ENCODE measurements at regions not wholly inside any gene's neighbourhood (a gene's known extent, or its start where the extent isn't known, plus 50 kb on each side); places are given as distances from the start of the nearest gene placed in this dataset.

- Histone ChIP-seq H3K9me3 (ENCODE audit: control insufficient read depth, low read length) (peaks cover 1% of the 10 kb centered on the region), H3K27ac (ENCODE audit: low read depth in 1 of 2, low read length in 2 of 2) (no peak overlapping the region), H3K27me3 (ENCODE audit: control insufficient read depth in 1 of 2, insufficient read depth in 2 of 2, low read length in 1 of 2) (no peaks in the 10 kb centered on the region), H3K4me1 (ENCODE audit: control insufficient read depth in 1 of 2, insufficient read depth in 2 of 2, low read length in 2 of 2) (no peaks in the 10 kb centered on the region), H3K4me3 (ENCODE audit: low read length in 2 of 2) (no peak overlapping the region), H3K36me3 (ENCODE audit: control insufficient read depth in 1 of 2, insufficient read depth in 2 of 2, low read length in 1 of 2) (no peaks in the 10 kb centered on the region)
- 58 to 59% methylated on average over 1 of the region's 1 CpG for WGBS, 2 donors
- intact Hi-C loops (cut with DNase I) = no loop called here
- ATAC-seq (ENCODE audit: low FRiP score) (no peak), DNase-seq (no peak)
Observed at GRCh38 chr18:51767293-51767692, 569.8 kb upstream of the MEX3C start.

DNA sequence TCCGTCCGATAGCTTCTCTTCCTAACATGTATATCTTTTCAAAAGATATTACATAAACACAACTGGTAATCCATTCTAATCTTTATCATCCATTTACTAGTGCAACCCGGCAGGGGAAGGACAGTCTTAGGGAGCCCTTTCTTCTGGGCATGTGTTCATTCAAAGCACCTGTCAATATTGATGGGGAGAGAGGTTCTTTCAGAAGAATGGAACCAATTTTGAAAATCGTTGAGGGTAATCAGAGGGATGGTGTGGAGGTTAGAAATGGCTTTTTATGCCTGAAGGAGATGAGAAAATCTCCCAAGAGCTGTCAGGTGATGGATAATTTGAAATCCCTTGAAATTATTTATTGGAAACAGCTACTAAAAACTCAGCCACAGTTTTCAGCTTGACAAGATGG lies 561.9 kb upstream of the DCC start:
- H3K9me3 ChIP-seq (ENCODE audit: control insufficient read depth, low read length) = no peaks in the 10 kb centered on the region
- ATAC-seq (ENCODE audit: low FRiP score) = no peak
- WGBS, 2 donors = 72% methylated on average over 4 of the region's 4 CpGs
- intact Hi-C loops (cut with DNase I) = no loop called here
- no peak for DNase-seq
- H3K4me3 ChIP-seq (ENCODE audit: low read length in 2 of 2) = no peak overlapping the region
- H3K36me3 ChIP-seq (ENCODE audit: control insufficient read depth in 1 of 2, insufficient read depth in 2 of 2, low read length in 1 of 2) = no peaks in the 10 kb centered on the region
- H3K27ac ChIP-seq (ENCODE audit: low read depth in 1 of 2, low read length in 2 of 2) = no peak overlapping the region
- no peaks in the 10 kb centered on the region for H3K4me1 ChIP-seq (ENCODE audit: control insufficient read depth in 1 of 2, insufficient read depth in 2 of 2, low read length in 2 of 2)
- no peaks in the 10 kb centered on the region for H3K27me3 ChIP-seq (ENCODE audit: control insufficient read depth in 1 of 2, insufficient read depth in 2 of 2, low read length in 1 of 2)

- ATAC-seq (ENCODE audit: low FRiP score) (no peak), DNase-seq (no peak)
- Histone ChIP-seq H3K4me3 (ENCODE audit: low read length in 2 of 2) (no peak overlapping the region), H3K9me3 (ENCODE audit: control insufficient read depth, low read length) (no peaks in the 10 kb centered on the region), H3K27me3 (ENCODE audit: control insufficient read depth in 1 of 2, insufficient read depth in 2 of 2, low read length in 1 of 2) (no peaks in the 10 kb centered on the region), H3K27ac (ENCODE audit: low read depth in 1 of 2, low read length in 2 of 2) (no peak overlapping the region), H3K36me3 (ENCODE audit: control insufficient read depth in 1 of 2, insufficient read depth in 2 of 2, low read length in 1 of 2) (no peaks in the 10 kb centered on the region), H3K4me1 (ENCODE audit: control insufficient read depth in 1 of 2, insufficient read depth in 2 of 2, low read length in 2 of 2) (no peaks in the 10 kb centered on the region)
- WGBS, 2 donors = 16 to 31% methylated on average over 1 of the region's 1 CpG
- intact Hi-C loops (cut with DNase I) = no loop called here
Observed at GRCh38 chr18:51789871-51790270, 550.1 kb upstream of the DCC start.

GRCh38 chr18:51801514-51801913 lies 538.5 kb upstream of the DCC start:
- no peak overlapping the region for H3K4me3 ChIP-seq (ENCODE audit: low read length in 2 of 2)
- no peaks in the 10 kb centered on the region for H3K36me3 ChIP-seq (ENCODE audit: control insufficient read depth in 1 of 2, insufficient read depth in 2 of 2, low read length in 1 of 2)
- DNase-seq (no peak), ATAC-seq (ENCODE audit: low FRiP score) (no peak)
- H3K9me3 ChIP-seq (ENCODE audit: control insufficient read depth, low read length) = no peaks in the 10 kb centered on the region
- 82 to 87% methylated on average over 1 of the region's 1 CpG for WGBS, 2 donors
- intact Hi-C loops (cut with DNase I) = no loop called here
- no peak overlapping the region for H3K27ac ChIP-seq (ENCODE audit: low read depth in 1 of 2, low read length in 2 of 2)
- no peaks in the 10 kb centered on the region for H3K27me3 ChIP-seq (ENCODE audit: control insufficient read depth in 1 of 2, insufficient read depth in 2 of 2, low read length in 1 of 2)
- H3K4me1 ChIP-seq (ENCODE audit: control insufficient read depth in 1 of 2, insufficient read depth in 2 of 2, low read length in 2 of 2) = no peaks in the 10 kb centered on the region

DNA sequence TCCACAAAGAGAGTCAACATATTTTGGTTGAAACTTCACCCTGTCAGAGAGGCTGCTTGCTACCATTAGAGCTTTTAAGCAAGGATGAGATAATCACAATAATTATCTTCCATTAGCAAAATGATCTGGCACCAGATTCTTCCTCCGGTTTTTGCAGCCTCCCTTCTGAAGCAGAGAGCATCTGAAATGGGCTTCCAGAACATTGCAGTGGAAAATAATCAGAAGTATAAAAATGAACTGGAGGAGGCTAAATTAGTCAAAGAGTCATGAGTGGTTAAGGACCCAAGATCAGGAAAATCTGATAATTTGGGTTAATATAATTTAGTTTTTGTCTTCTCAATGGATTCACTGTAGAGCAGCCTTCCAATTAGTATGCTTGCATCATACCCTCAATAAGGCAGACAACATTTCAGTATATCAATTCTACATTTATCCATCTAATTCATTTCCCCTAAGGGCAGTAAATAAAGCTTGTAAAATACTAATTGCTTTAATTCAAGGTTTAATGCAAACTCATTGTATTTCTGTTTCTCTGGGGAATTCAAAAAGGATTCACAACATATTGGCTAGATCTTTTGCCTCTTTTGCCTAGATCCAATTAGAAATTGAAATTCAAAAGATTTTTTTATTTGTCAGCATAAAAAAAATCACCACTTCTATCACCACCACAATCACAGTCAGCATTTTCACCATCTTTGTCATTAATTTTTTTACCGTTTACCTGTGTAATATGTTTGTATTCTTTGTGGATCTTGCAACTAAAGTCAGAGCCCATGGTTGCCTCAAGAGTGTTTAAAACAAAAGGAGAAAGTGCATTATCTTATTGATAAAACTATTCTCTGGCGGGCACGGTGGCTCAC lies 537.2 kb upstream of the DCC start:
- intact Hi-C loops (cut with DNase I) = no loop called here
- no peak for ATAC-seq (ENCODE audit: low FRiP score)
- no peak for DNase-seq
- Histone ChIP-seq H3K9me3 (ENCODE audit: control insufficient read depth, low read length) (no peaks in the 10 kb centered on the region), H3K36me3 (ENCODE audit: control insufficient read depth in 1 of 2, insufficient read depth in 2 of 2, low read length in 1 of 2) (no peaks in the 10 kb centered on the region), H3K27me3 (ENCODE audit: control insufficient read depth in 1 of 2, insufficient read depth in 2 of 2, low read length in 1 of 2) (no peaks in the 10 kb centered on the region), H3K27ac (ENCODE audit: low read depth in 1 of 2, low read length in 2 of 2) (no peak overlapping the region), H3K4me1 (ENCODE audit: control insufficient read depth in 1 of 2, insufficient read depth in 2 of 2, low read length in 2 of 2) (no peaks in the 10 kb centered on the region), H3K4me3 (ENCODE audit: low read length in 2 of 2) (no peak overlapping the region)
- 90 to 91% methylated on average over 4 of the region's 4 CpGs for WGBS, 2 donors

DNA sequence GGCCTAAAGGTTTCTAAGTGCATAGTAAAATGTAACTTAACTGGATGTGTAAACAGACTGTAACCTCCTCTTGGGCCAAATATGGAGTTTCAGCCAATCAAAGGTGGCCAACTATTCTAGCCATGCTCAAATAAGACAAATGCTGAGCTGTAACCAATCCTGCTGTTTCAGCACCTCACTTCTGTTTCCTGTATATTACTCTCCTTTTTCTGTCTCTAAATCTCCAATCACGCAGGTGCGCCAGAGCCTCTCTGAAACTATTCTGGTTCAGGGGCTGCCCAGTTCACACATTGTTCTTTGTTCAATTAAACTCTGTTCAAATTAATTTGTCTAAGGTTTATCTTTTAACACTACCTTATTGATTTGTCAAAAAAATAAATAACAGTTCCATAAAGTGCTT lies 532.7 kb upstream of the DCC start:
- intact Hi-C loops (cut with DNase I) = no loop called here
- Histone ChIP-seq H3K4me3 (ENCODE audit: low read length in 2 of 2) (no peak overlapping the region), H3K9me3 (ENCODE audit: control insufficient read depth, low read length) (no peaks in the 10 kb centered on the region), H3K27ac (ENCODE audit: low read depth in 1 of 2, low read length in 2 of 2) (no peak overlapping the region), H3K4me1 (ENCODE audit: control insufficient read depth in 1 of 2, insufficient read depth in 2 of 2, low read length in 2 of 2) (no peaks in the 10 kb centered on the region), H3K36me3 (ENCODE audit: control insufficient read depth in 1 of 2, insufficient read depth in 2 of 2, low read length in 1 of 2) (no peaks in the 10 kb centered on the region), H3K27me3 (ENCODE audit: control insufficient read depth in 1 of 2, insufficient read depth in 2 of 2, low read length in 1 of 2) (no peaks in the 10 kb centered on the region)
- 92 to 94% methylated on average over 2 of the region's 2 CpGs for WGBS, 2 donors
- DNase-seq = no peak
- ATAC-seq (ENCODE audit: low FRiP score) = no peak

GRCh38 chr18:51811883-51812282 lies 528.1 kb upstream of the DCC start:
- intact Hi-C loops (cut with DNase I) = no loop called here
- Histone ChIP-seq H3K36me3 (ENCODE audit: control insufficient read depth in 1 of 2, insufficient read depth in 2 of 2, low read length in 1 of 2) (no peaks in the 10 kb centered on the region), H3K4me1 (ENCODE audit: control insufficient read depth in 1 of 2, insufficient read depth in 2 of 2, low read length in 2 of 2) (no peaks in the 10 kb centered on the region), H3K4me3 (ENCODE audit: low read length in 2 of 2) (no peak overlapping the region), H3K27ac (ENCODE audit: low read depth in 1 of 2, low read length in 2 of 2) (no peak overlapping the region), H3K27me3 (ENCODE audit: control insufficient read depth in 1 of 2, insufficient read depth in 2 of 2, low read length in 1 of 2) (no peaks in the 10 kb centered on the region), H3K9me3 (ENCODE audit: control insufficient read depth, low read length) (no peaks in the 10 kb centered on the region)
- 78 to 86% methylated on average over 2 of the region's 2 CpGs for WGBS, 2 donors
- no peak for ATAC-seq (ENCODE audit: low FRiP score)
- no peak for DNase-seq

GRCh38 chr18:51813740-51814139 lies 526.3 kb upstream of the DCC start:
- WGBS, 2 donors = 65 to 75% methylated on average over 2 of the region's 2 CpGs
- H3K4me3 ChIP-seq (ENCODE audit: low read length in 2 of 2) = no peak overlapping the region
- no peaks in the 10 kb centered on the region for H3K36me3 ChIP-seq (ENCODE audit: control insufficient read depth in 1 of 2, insufficient read depth in 2 of 2, low read length in 1 of 2)
- H3K9me3 ChIP-seq (ENCODE audit: control insufficient read depth, low read length) = no peaks in the 10 kb centered on the region
- no peaks in the 10 kb centered on the region for H3K4me1 ChIP-seq (ENCODE audit: control insufficient read depth in 1 of 2, insufficient read depth in 2 of 2, low read length in 2 of 2)
- ATAC-seq (ENCODE audit: low FRiP score) = no peak
- intact Hi-C loops (cut with DNase I) = no loop called here
- H3K27me3 ChIP-seq (ENCODE audit: control insufficient read depth in 1 of 2, insufficient read depth in 2 of 2, low read length in 1 of 2) = no peaks in the 10 kb centered on the region
- H3K27ac ChIP-seq (ENCODE audit: low read depth in 1 of 2, low read length in 2 of 2) = no peak overlapping the region
- DNase-seq = no peak

- Histone ChIP-seq H3K4me3 (ENCODE audit: low read length in 2 of 2) (no peak overlapping the region), H3K36me3 (ENCODE audit: control insufficient read depth in 1 of 2, insufficient read depth in 2 of 2, low read length in 1 of 2) (no peaks in the 10 kb centered on the region), H3K27ac (ENCODE audit: low read depth in 1 of 2, low read length in 2 of 2) (no peak overlapping the region), H3K4me1 (ENCODE audit: control insufficient read depth in 1 of 2, insufficient read depth in 2 of 2, low read length in 2 of 2) (no peaks in the 10 kb centered on the region), H3K27me3 (ENCODE audit: control insufficient read depth in 1 of 2, insufficient read depth in 2 of 2, low read length in 1 of 2) (no peaks in the 10 kb centered on the region), H3K9me3 (ENCODE audit: control insufficient read depth, low read length) (no peaks in the 10 kb centered on the region)
- ATAC-seq (ENCODE audit: low FRiP score) (no peak), DNase-seq (no peak)
- intact Hi-C loops (cut with DNase I) = no loop called here
- 38 to 48% methylated on average over 1 of the region's 1 CpG for WGBS, 2 donors
Observed at GRCh38 chr18:51821610-51822009, 518.4 kb upstream of the DCC start.
